GM21515 (cell line): ENCODE measurements at regions not wholly inside any gene's neighbourhood (a gene's known extent, or its start where the extent isn't known, plus 50 kb on each side); places are given as distances from the start of the nearest gene placed in this dataset.
"Not testable (repeated sequence)": the region's sequence is repeated elsewhere in the genome, so short reads cannot be mapped to it uniquely, and the experiment has no call there.

Experiments used
- ATAC-seq: cut with Tn5 transposase; IDR thresholded peaks from one replicate; pipeline ENCODE4 v1.9.1; 2021; ENCODE audit not compliant: unreplicated experiment

DNA sequence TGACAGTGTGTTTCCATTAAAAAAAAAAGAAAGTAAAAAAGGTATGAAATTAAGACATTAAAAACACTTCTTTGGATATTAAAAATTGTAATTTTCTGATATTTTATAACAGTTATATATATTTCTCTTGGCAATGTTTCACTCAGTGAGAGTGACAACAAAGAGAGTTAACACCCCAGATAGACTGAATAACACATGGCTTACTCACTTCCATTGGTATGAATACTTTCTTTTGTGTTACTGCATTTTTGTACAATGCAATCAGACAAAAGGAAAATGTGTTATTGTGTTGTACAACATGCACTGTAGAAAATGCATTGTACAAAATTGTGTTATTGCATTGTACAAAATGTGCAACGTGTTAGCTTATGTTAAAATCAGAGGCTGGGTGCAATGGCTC lies 676.6 kb upstream of the AMELY start:
- not testable (repeated sequence) for ATAC-seq

DNA sequence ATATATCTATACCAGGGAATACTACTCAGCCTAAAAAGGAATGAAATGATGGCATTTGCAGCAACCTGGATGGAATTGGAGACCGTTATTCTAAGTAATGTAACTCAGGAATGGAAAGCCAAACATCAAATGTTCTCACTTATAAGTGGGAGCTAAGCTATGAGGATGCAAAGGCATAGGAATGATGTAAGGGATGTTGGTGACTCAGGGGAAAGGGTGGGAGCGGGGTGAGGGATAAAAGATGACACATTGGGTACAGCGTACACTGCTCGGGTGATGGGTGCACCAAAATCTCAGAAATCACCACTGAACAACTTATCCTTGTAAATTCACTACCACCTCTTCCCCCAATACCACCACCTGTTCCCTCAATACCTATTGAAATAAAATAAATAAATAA lies 651.0 kb upstream of the AMELY start:
- no peak for ATAC-seq

DNA sequence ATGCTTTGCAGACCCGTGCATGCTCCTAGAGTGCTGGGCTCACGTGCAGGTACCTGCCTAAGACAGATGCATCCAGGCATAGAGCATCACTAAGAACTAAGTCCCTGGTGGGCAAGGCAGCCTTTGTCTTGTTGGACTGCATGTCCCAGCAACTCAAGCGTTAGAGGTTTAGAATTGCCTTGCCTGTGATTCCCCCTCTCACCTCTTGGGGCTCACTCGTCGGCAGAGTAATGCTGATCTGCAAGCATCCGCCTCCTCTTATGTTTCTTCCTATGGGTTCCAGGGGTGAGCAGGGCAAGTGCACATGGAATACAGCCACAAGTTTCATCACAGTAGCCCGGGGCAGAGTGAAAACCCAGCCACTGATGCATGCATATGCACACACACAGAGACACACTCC lies 646.1 kb upstream of the AMELY start:
- no peak for ATAC-seq

DNA sequence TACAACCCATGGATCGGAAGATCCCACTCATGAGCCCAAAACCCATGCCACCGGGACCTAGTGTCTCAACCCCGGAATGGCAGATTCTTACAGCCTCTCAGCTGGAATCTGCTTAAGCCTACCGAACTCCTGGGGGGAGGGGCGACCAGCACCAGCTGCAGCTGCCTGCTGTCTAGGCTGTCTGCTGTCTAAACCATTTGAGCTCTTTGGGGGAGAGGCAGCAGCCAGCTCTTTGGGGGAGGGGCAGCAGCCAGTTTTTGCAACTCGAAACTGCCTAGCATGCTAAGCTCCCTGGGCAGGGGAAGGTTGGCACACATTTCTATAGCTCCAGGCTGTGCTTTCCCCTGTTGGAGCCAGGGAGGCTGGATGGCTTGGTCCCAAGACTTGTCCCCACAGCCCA lies 643.5 kb upstream of the AMELY start:
- no peak for ATAC-seq

DNA sequence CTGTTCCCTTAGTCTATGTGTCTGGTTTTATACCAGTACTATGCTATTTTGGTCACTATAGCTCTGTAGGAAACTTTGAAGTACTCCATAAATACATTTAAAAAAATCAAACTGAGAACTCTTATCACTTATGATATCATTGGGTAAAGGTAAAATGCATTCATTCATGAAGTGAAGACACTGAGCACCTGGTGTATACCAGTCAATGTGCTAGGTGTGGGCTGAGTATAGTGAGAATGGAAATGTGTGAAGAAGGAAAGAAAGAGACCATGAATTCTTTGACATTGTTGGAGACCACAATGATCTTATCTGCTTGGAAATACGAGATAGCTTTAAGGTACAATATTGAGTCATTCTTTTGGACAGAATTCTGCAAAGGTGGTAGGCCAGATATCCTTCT lies 633.5 kb upstream of the AMELY start:
- no peak for ATAC-seq

DNA sequence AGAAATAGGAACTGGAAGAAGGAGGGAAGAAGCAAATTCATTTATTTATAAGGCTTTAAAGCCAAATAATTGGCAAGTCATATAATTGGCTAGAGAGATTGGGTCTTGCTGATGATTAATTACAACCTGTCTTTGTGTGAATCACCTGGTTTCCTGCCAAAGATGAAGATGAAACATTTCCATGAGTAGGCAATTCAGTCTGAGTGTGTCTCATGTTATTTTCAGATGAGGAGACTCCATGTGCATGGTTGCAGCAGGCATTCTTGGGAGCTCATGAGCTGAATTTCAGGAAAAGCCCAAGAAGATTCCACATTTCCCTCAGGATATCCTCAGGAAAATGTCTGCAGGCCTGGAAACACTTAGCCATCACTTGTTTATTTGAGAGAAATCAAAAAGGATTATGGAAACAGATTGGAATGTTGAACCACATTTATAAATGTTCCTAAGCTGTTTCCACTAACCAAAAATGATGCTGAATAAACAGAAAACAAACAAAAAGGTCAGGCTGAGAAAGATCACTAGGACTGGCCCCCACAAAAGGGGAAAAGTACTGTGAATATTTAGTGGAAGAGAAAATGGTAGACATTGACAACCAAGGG lies 632.7 kb upstream of the AMELY start:
- no peak for ATAC-seq

DNA sequence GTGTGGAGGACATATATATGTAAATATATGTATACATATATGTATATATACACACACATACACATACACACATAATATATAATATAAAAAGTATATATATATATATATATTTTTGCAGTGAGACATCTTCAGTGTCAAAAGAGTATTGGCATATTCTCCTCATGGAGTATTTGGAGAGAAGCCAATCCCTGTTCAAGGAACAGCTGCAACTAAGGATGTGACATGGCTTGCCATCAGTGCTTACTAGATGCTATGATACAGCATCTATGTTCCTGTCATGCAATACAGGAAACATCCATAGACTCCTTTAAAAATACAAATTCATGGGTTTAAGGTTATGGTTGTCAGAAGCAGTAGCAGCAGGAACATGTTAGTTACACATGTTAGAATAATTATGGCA lies 632.0 kb upstream of the AMELY start:
- no peak for ATAC-seq

DNA sequence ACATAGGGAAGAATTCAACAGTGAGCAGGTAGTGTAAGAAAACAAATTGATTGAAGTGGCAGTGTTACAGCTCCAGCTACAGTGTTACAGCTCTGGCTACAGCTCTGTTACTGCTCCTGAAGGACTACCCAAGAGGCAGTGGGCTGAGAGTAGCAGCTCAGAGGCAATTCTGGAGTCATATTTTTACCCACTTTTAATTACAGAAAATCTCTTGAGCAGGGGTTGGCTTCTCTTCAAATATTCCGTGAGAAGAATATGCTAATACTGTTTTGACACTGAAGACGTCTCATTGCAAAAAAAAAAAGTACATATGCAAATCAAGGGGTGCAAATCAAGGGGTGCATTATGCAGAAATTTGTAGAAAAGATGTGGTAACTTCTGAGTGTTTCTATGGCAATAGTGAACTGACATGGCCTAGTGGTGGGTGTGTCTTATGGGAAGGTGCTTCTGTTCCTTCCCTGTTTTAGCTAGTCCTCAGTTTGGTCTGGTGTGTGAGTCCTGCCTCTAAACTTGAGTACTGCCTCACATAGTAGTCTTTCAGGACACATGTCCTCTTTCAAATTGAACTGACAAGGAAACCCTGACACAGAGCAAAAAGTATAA lies 630.8 kb upstream of the AMELY start:
- no peak for ATAC-seq

DNA sequence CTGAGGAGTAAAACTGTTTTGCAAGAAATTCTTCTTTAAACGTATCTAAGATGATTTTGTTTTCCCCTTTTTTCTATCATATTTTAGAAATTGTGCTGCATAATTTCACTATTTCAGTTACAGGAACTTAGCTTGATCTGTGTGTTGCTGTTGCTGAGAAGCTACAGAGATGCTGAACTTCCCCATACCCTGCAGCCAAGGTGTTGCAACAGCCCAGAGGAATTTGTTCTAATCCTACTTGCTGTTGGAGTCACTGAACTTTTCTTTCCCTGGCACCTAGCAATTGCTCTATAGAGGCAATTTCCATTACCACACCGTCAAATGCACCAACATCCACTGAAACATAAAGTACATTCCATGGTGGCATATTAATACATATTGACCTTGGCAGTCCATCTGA lies 617.8 kb upstream of the AMELY start:
- no peak for ATAC-seq

DNA sequence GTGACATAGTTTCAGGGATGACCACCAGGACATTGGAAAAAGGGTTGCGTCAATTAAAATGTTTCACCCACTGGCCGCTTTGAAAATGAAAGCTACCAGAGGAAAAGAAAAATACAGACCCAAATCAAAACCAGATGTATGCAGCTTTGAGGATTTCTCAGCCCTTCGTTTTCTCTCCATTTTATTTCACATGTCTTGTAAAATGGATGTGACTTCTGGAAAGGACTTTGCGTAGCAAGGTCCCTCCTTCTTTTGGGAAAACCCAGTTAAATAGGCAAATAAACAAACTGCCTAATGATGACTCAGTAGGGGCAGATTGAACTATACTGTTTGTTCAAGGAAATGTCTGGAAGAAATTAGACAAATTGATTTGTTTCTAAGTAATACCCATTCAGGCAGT lies 616.0 kb upstream of the AMELY start:
- not testable (repeated sequence) for ATAC-seq

DNA sequence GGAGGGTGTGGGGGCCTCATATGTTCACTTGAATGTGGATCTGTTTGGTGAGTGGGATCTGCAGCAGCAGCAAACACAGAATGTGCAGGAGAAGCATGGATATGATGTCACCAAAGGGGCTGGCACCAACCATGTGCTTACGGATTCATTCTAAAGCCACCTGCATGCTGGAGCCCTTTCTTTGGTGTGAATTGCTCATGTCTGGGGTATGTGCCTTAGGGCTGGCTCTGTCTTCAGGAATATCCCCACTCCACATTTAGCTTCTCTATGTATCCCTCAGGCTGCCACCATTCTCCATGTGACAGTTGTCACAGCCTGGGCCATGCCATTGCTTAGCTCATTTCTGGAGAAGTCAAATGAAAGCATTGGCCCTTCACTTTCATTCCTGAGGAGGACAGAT lies 606.8 kb upstream of the AMELY start:
- no peak for ATAC-seq

DNA sequence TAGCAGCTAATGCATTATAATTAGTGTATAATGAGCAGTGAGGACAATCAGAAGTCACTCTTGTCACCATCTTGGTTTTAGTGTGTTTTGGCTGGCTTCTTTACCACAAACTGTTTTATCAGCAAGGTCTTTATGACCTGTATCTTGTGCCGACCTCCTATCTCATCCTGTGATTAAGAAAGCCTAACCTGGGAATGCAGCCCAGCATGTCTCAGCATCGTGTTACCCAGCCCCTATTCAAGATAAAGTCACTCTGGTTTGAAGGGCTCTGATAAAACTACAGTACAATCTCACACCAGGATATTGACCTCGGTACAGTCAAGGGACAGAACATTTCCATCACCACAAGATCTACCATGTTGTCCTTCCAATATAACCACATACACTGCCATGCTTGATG lies 604.7 kb upstream of the AMELY start:
- ATAC-seq: no peak

DNA sequence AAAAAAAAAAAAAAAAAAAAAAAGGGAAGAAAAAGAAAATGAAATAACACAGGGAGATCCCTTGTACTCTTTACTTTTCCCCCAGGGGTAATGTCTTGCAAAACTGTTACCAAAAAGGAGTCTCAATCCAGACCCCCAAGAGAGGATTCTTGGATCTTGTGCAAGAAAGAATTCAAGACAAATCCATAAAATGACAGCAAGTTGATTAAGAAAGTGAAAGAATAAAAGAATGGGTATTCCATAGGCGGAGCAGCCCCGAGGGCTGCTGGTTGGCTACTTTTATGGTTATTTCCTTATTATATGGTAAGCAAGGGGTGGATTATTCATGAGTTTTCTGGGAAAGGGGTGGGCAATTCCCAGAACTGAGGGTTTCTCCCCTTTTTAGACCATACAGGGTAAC lies 604.3 kb upstream of the AMELY start:
- ATAC-seq: no peak

DNA sequence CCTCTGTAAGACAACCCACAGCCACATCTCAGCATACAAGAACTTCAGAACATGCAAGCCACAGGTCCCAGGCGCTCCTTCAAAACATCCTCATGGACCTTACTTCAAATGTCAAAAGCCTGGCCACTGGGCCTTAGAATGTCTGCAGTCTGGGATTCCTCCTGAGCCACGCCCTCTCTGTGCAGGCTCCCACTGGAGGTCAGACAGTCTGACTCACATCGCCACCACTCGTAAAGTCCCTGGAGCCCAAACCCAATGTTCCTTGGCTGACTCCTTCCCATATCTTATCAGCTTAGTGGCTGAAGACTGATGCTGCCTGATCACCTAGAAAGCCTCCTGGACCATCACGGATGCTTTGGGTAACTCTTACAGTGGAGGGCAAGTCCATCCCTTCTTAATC lies 591.3 kb upstream of the AMELY start:
- ATAC-seq: no peak

DNA sequence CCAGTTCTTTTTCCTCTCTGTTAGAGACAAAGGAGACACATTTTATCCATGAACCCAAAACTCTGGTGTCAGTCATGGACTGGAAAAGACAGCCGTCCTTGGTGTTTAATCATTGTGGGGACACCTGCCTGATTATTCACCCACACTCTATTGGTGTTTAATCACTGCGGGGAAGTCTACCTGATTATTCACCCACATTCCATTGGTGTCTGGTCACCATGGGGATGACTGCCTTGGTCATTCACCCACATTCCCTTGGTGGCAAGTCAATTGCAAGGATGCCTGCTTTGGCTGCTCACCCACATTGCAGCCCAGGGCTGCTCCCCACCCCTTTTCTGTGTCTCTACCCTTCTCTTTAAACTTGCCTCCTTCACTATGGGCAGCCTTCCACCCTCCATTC lies 589.7 kb upstream of the AMELY start:
- ATAC-seq: no peak

DNA sequence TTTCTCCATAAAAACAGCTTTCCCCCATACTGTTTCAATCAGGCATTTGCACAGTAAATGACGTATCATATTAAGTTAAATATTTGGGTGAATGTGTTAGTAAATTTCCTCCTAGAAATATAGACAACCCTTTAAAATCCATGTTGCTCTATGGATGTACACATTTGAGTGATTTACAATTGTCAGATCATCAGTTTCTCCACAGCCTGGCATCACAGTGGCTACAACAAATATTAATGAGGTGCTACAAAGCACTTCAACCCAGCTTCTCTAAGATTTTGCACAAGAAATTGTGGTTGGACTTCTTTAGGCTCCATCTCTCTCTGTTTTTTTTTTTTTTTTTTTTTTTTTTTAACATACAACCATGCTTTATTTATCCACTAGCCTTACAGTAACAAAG lies 584.4 kb upstream of the AMELY start:
- ATAC-seq: no peak

DNA sequence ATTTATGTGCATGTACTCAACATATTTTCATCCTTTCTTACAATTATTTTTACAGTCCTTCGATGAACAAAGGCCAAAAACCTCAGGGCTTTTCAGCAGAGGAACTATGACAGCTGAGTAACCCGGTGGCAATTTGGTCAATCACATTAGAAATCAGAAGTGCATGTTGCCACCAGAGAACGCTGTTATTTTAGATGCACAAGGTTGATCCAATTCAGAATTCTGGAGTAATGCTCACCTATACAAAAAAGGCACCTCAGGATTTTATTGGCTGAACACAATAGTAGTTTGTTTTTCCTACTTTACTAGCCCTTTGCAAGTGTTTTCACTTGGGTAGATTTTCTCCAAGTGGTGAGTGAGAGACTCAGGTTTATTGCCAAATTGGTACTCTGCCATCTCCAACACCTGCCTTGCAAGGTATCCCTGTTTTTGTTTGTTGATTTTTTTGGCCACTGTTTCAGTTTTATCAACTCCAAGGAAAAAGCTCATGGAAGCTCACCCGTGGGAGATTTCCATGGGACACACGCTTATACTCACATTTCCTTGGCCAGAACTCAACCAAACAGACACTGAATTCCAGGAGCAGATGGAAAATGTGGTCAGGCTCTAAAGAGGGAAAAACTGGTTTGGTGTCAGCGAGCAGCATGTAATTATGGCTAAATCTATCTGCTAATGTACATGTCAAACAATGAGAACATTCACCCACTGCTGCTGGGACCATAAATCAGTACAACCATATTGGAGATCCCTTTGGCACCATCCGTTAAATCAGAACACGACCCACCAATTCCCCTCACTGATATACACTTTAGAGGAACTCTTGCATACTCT lies 573.1 kb upstream of the AMELY start:
- ATAC-seq: not testable (repeated sequence)

DNA sequence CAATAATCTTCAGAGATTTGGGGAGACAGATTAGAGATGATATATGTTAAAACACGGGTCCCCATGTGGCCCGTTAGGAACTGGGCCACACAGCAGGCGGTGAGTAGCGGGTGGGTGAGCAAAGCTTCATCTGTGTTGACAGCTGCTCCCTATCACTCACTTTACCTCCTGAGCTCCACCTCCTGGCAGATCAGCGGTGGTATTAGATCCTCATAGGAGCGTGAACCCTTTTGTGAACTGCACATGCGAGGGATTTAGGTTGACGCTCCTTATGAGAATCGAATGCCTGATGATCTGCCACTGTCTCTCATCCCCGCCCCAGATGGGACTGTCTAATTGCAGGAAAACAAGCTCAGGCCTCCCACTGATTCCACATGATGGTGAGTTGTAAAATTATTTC lies 560.4 kb upstream of the AMELY start:
- no peak for ATAC-seq

DNA sequence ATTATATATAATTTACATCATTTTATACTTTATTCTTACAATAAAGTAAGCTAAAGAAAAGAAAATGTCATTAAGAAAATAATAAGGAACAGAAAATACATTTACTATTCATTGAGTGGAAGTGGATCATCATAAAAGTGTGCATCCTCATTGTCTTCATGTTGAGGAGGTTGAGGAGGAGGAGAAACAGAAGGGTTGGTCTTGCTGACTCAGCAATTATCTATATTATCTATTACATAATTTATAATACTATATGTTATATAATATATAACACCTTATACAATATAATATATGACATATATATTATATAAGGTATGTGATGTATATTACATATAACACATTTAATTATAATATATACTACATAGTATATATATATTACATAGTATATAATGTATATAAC lies 558.5 kb upstream of the AMELY start:
- ATAC-seq: no peak

DNA sequence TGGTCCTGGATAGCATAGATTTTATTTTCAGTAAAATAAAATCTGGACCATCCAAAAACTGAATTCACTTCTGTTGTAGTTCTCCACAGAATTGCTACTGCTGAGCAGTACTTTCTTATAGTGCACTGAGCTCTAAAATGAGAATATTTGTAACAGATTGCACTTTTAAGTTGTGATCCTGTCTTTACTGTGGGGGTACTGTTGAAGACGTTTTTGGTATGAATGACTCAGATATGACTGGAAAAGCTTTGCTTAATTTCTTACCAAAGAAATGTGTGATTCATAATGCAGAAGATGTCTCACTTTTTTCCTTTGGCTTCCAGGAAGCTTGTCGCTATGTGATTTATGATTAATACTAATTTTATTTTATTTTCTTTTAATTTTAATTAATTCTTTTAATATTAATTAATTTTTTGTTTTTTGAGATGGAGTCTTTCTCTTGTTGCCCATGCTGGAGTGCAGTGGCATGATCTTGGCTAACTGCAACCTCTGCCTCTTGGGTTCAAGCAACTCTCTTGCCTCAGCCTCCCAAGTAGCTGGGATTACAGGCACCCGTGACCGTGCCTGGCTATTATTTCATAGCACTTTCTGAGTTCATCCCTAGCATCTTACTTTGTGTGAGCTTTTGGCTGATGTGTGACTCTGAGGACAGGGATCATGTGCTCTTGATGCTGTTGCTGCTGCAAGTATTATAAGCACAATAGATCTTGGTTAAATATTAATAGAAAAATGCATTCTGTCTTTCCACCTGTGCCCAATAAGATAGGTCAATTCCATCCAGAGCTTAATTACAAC lies 557.6 kb upstream of the AMELY start:
- no peak for ATAC-seq

DNA sequence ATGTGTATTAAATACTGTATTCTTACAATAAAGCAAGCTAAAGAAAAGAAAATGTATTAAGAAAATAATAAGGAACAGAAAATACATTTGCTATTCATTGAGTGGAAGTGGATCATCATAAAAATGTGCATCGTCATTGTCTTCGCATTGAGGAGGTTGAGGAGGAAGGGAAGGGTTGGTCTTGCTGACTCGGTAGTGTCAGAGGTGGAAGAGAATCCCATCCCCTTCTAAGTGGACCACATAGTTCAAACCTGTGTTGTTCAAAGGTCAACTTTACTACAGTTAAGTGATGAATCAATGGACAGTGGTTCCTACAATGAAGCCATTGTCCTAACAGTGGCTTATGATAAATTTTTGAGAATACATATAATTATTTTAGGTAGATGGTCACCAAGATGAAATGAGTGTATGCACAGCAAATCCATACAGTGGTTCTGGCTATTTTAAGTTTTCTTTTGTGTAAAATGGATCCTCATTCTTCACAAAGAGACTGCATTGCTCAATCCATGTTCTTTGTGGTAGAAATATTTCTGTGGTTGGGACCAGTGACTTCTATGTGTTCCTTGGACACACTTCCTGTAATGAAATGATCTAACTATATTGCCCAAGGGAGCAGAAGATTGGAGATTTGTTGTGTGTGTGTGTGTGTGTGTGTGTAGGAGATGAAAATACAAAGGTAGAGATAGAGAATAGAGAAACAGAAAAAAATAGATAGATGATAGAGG lies 556.4 kb upstream of the AMELY start:
- no peak for ATAC-seq
